ENCODE measurements at regions not wholly inside any gene's neighbourhood (a gene's known extent, or its start where the extent isn't known, plus 50 kb on each side); places are given as distances from the start of the nearest gene placed in this dataset.

- no peak overlapping the region for H3K27ac ChIP-seq (ENCODE audit: low read length)
- H4K20me1 ChIP-seq (ENCODE audit: insufficient read depth, low read depth, low read length): no peaks in the 10 kb centered on the region
- H3K79me2 ChIP-seq (ENCODE audit: low read length): no peaks in the 10 kb centered on the region
- no peak for DNase-seq
- H3K9ac ChIP-seq (ENCODE audit: low read length): no peak overlapping the region
- H3K4me2 ChIP-seq (ENCODE audit: low read depth, low read length, poor library complexity, severe bottlenecking): no peak overlapping the region
- no peaks in the 10 kb centered on the region for H3K36me3 ChIP-seq (ENCODE audit: insufficient read depth, low read length)
- H2AFZ ChIP-seq (ENCODE audit: low read length): no peak overlapping the region
- no peak overlapping the region for H3K4me3 ChIP-seq (ENCODE audit: low read length)
- H3K9me2 ChIP-seq (replicated peaks; ENCODE audit: insufficient read depth, low read length): no peaks in the 10 kb centered on the region
- no peaks in the 10 kb centered on the region for H3K9me3 ChIP-seq (ENCODE audit: low read length)
- no peaks in the 10 kb centered on the region for H3K27me3 ChIP-seq (ENCODE audit: low read length)
- H3K4me1 ChIP-seq (ENCODE audit: low read length): no peaks in the 10 kb centered on the region
Observed at GRCh38 chr22:48373626-48374173, 1454.0 kb downstream of the BRD1 start.

GRCh38 chr22:48372390-48372789, 1455.3 kb downstream of the BRD1 start:
- H3K9me2 ChIP-seq (replicated peaks; ENCODE audit: insufficient read depth, low read length): no peaks in the 10 kb centered on the region
- no peak overlapping the region for H3K27ac ChIP-seq (ENCODE audit: low read length)
- no peaks in the 10 kb centered on the region for H3K36me3 ChIP-seq (ENCODE audit: insufficient read depth, low read length)
- H2AFZ ChIP-seq (ENCODE audit: low read length): no peak overlapping the region
- no peaks in the 10 kb centered on the region for H3K79me2 ChIP-seq (ENCODE audit: low read length)
- H3K9me3 ChIP-seq (ENCODE audit: low read length): no peaks in the 10 kb centered on the region
- no peak for DNase-seq
- no peak overlapping the region for H3K4me2 ChIP-seq (ENCODE audit: low read depth, low read length, poor library complexity, severe bottlenecking)
- no peak overlapping the region for H3K9ac ChIP-seq (ENCODE audit: low read length)
- H3K4me3 ChIP-seq (ENCODE audit: low read length): no peak overlapping the region
- H4K20me1 ChIP-seq (ENCODE audit: insufficient read depth, low read depth, low read length): no peaks in the 10 kb centered on the region
- H3K4me1 ChIP-seq (ENCODE audit: low read length): no peaks in the 10 kb centered on the region
- H3K27me3 ChIP-seq (ENCODE audit: low read length): no peaks in the 10 kb centered on the region

GRCh38 chr22:48371391-48371790, 1456.3 kb downstream of the BRD1 start:
- no peak overlapping the region for H3K4me2 ChIP-seq (ENCODE audit: low read depth, low read length, poor library complexity, severe bottlenecking)
- H4K20me1 ChIP-seq (ENCODE audit: insufficient read depth, low read depth, low read length): no peaks in the 10 kb centered on the region
- no peaks in the 10 kb centered on the region for H3K9me2 ChIP-seq (replicated peaks; ENCODE audit: insufficient read depth, low read length)

GRCh38 chr22:48370508-48371325, 1457.0 kb downstream of the BRD1 start:
- Histone ChIP-seq H3K9ac (ENCODE audit: low read length) (no peak overlapping the region), H3K4me1 (ENCODE audit: low read length) (no peaks in the 10 kb centered on the region), H3K79me2 (ENCODE audit: low read length) (no peaks in the 10 kb centered on the region), H4K20me1 (ENCODE audit: insufficient read depth, low read depth, low read length) (no peaks in the 10 kb centered on the region), H3K4me3 (ENCODE audit: low read length) (no peak overlapping the region), H2AFZ (ENCODE audit: low read length) (no peak overlapping the region), H3K4me2 (ENCODE audit: low read depth, low read length, poor library complexity, severe bottlenecking) (no peak overlapping the region), H3K27me3 (ENCODE audit: low read length) (no peaks in the 10 kb centered on the region), H3K27ac (ENCODE audit: low read length) (no peak overlapping the region), H3K36me3 (ENCODE audit: insufficient read depth, low read length) (no peaks in the 10 kb centered on the region), H3K9me2 (replicated peaks; ENCODE audit: insufficient read depth, low read length) (no peaks in the 10 kb centered on the region), H3K9me3 (ENCODE audit: low read length) (no peaks in the 10 kb centered on the region)
- no peak for DNase-seq

More at GRCh38 chr22:48371391-48371790, 1456.3 kb downstream of the BRD1 start:
- Histone ChIP-seq H3K4me1 (ENCODE audit: low read length) (no peaks in the 10 kb centered on the region), H2AFZ (ENCODE audit: low read length) (no peak overlapping the region), H3K36me3 (ENCODE audit: insufficient read depth, low read length) (no peaks in the 10 kb centered on the region), H3K27ac (ENCODE audit: low read length) (no peak overlapping the region), H3K9me3 (ENCODE audit: low read length) (no peaks in the 10 kb centered on the region), H3K79me2 (ENCODE audit: low read length) (no peaks in the 10 kb centered on the region), H3K27me3 (ENCODE audit: low read length) (no peaks in the 10 kb centered on the region), H3K9ac (ENCODE audit: low read length) (no peak overlapping the region), H3K4me3 (ENCODE audit: low read length) (no peak overlapping the region)
- DNase-seq: no peak

- Histone ChIP-seq H3K9me3 (ENCODE audit: low read length) (no peaks in the 10 kb centered on the region), H3K79me2 (ENCODE audit: low read length) (no peaks in the 10 kb centered on the region), H2AFZ (ENCODE audit: low read length) (no peak overlapping the region), H3K4me2 (ENCODE audit: low read depth, low read length, poor library complexity, severe bottlenecking) (no peak overlapping the region), H3K36me3 (ENCODE audit: insufficient read depth, low read length) (no peaks in the 10 kb centered on the region), H4K20me1 (ENCODE audit: insufficient read depth, low read depth, low read length) (no peaks in the 10 kb centered on the region), H3K4me1 (ENCODE audit: low read length) (no peaks in the 10 kb centered on the region), H3K4me3 (ENCODE audit: low read length) (no peak overlapping the region), H3K9ac (ENCODE audit: low read length) (no peak overlapping the region), H3K27me3 (ENCODE audit: low read length) (no peaks in the 10 kb centered on the region), H3K27ac (ENCODE audit: low read length) (no peak overlapping the region), H3K9me2 (replicated peaks; ENCODE audit: insufficient read depth, low read length) (no peaks in the 10 kb centered on the region)
- DNase-seq: no peak
Observed at GRCh38 chr22:48369789-48370507, 1457.7 kb downstream of the BRD1 start.

- no peaks in the 10 kb centered on the region for H3K27me3 ChIP-seq (ENCODE audit: low read length)
- no peaks in the 10 kb centered on the region for H3K9me2 ChIP-seq (replicated peaks; ENCODE audit: insufficient read depth, low read length)
- H4K20me1 ChIP-seq (ENCODE audit: insufficient read depth, low read depth, low read length): no peaks in the 10 kb centered on the region
- H3K4me2 ChIP-seq (ENCODE audit: low read depth, low read length, poor library complexity, severe bottlenecking): no peak overlapping the region
- no peak overlapping the region for H2AFZ ChIP-seq (ENCODE audit: low read length)
- no peak overlapping the region for H3K9ac ChIP-seq (ENCODE audit: low read length)
- no peaks in the 10 kb centered on the region for H3K36me3 ChIP-seq (ENCODE audit: insufficient read depth, low read length)
- no peak overlapping the region for H3K4me3 ChIP-seq (ENCODE audit: low read length)
- no peaks in the 10 kb centered on the region for H3K79me2 ChIP-seq (ENCODE audit: low read length)
- H3K27ac ChIP-seq (ENCODE audit: low read length): no peak overlapping the region
- H3K9me3 ChIP-seq (ENCODE audit: low read length): no peaks in the 10 kb centered on the region
- DNase-seq: no peak
- no peaks in the 10 kb centered on the region for H3K4me1 ChIP-seq (ENCODE audit: low read length)
Observed at GRCh38 chr22:48368975-48369525, 1458.6 kb downstream of the BRD1 start.

- Histone ChIP-seq H3K36me3 (ENCODE audit: insufficient read depth, low read length) (no peaks in the 10 kb centered on the region), H3K4me2 (ENCODE audit: low read depth, low read length, poor library complexity, severe bottlenecking) (no peak overlapping the region), H3K9me3 (ENCODE audit: low read length) (no peaks in the 10 kb centered on the region), H3K4me1 (ENCODE audit: low read length) (no peaks in the 10 kb centered on the region), H3K27me3 (ENCODE audit: low read length) (no peaks in the 10 kb centered on the region), H4K20me1 (ENCODE audit: insufficient read depth, low read depth, low read length) (no peaks in the 10 kb centered on the region), H3K9ac (ENCODE audit: low read length) (no peak overlapping the region), H3K27ac (ENCODE audit: low read length) (no peak overlapping the region), H3K9me2 (replicated peaks; ENCODE audit: insufficient read depth, low read length) (no peaks in the 10 kb centered on the region), H3K4me3 (ENCODE audit: low read length) (no peak overlapping the region), H2AFZ (ENCODE audit: low read length) (no peak overlapping the region), H3K79me2 (ENCODE audit: low read length) (no peaks in the 10 kb centered on the region)
- DNase-seq: no peak
Observed at GRCh38 chr22:48367731-48368130, 1459.9 kb downstream of the BRD1 start.

GRCh38 chr22:48366591-48366990, 1461.1 kb downstream of the BRD1 start:
- Histone ChIP-seq H3K36me3 (ENCODE audit: insufficient read depth, low read length) (no peaks in the 10 kb centered on the region), H3K4me3 (ENCODE audit: low read length) (no peak overlapping the region), H3K9ac (ENCODE audit: low read length) (no peak overlapping the region), H3K9me2 (replicated peaks; ENCODE audit: insufficient read depth, low read length) (no peaks in the 10 kb centered on the region), H3K4me1 (ENCODE audit: low read length) (no peaks in the 10 kb centered on the region), H3K27ac (ENCODE audit: low read length) (no peak overlapping the region), H3K9me3 (ENCODE audit: low read length) (no peaks in the 10 kb centered on the region), H2AFZ (ENCODE audit: low read length) (no peak overlapping the region), H3K27me3 (ENCODE audit: low read length) (no peaks in the 10 kb centered on the region), H4K20me1 (ENCODE audit: insufficient read depth, low read depth, low read length) (no peaks in the 10 kb centered on the region), H3K4me2 (ENCODE audit: low read depth, low read length, poor library complexity, severe bottlenecking) (no peak overlapping the region), H3K79me2 (ENCODE audit: low read length) (no peaks in the 10 kb centered on the region)
- DNase-seq: no peak

Measured in Karpas-422 (cell line).